ENCODE measurements at regions not wholly inside any gene's neighbourhood (a gene's known extent, or its start where the extent isn't known, plus 50 kb on each side); places are given as distances from the start of the nearest gene placed in this dataset.

- TF ChIP-seq, protein P1, sequence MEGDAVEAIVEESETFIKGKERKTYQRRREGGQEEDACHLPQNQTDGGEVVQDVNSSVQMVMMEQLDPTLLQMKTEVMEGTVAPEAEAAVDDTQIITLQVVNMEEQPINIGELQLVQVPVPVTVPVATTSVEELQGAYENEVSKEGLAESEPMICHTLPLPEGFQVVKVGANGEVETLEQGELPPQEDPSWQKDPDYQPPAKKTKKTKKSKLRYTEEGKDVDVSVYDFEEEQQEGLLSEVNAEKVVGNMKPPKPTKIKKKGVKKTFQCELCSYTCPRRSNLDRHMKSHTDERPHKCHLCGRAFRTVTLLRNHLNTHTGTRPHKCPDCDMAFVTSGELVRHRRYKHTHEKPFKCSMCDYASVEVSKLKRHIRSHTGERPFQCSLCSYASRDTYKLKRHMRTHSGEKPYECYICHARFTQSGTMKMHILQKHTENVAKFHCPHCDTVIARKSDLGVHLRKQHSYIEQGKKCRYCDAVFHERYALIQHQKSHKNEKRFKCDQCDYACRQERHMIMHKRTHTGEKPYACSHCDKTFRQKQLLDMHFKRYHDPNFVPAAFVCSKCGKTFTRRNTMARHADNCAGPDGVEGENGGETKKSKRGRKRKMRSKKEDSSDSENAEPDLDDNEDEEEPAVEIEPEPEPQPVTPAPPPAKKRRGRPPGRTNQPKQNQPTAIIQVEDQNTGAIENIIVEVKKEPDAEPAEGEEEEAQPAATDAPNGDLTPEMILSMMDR (IDR thresholded peaks at IDR 0.05), result no peak
- TF ChIP-seq POLR2AphosphoS5 (IDR thresholded peaks at IDR 0.05) (no peak), POLR2A (IDR thresholded peaks at IDR 0.05) (no peak), EP300 (IDR thresholded peaks at IDR 0.05; ENCODE audit: low read depth) (no peak)
Measured at GRCh38 chr4:187215438-187215837, 491.8 kb upstream of the FAT1 start.

All from transverse colon (tissue), 4 donors.